ENCODE measurements at regions not wholly inside any gene's neighbourhood (a gene's known extent, or its start where the extent isn't known, plus 50 kb on each side); places are given as distances from the start of the nearest gene placed in this dataset.

- TF ChIP-seq POLR2A (IDR thresholded peaks at IDR 0.05; ENCODE audit: low read length) (no peak), GATA1 (IDR thresholded peaks at IDR 0.05; ENCODE audit: low read depth, low read length) (no peak)
Observed at GRCh38 chr5:114297915-114298314, 64.0 kb upstream of the KCNN2 start.

Measured in erythroblast (primary cell).